ENCODE measurements at regions not wholly inside any gene's neighbourhood (a gene's known extent, or its start where the extent isn't known, plus 50 kb on each side); places are given as distances from the start of the nearest gene placed in this dataset.

DNA sequence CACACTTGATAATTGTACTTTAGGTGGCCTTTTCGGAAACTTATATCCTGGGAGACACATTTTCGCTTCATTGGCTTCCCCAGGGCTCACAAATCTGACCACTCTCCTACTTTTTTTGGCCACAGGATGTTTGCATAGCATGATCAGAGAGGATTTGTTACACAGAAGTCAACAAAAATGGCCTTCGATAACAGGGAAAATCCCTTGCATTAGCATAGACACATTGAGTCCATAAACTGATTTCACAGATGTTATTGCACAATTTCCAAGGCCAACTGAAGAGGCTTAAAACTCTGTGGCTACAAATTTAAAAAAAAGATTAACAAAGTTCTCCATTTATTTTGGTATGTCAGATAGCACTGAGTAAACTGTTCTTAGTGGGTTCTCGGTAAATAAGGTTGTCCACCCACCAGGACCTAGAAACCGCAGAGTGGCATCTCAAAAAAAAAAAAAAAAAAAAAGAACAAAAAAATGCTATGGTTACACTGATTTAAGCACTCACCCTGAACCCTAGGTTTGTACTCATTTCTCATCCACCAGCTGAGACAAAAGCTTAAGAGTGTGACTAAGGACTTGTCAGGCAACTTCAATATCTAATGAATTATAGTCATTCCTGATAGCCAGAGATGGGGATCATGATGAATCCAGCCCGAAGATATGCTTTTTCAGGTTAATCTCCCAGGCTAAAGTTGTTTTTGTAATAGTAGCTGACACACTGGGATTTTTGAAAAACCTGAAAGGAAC, 188.9 kb upstream of the SYNPR start:
- peaks cover 0 to under 1% of the 10 kb centered on the region in 2 donors for H3K9me3 ChIP-seq
- no peaks in the 10 kb centered on the region for H3K4me1 ChIP-seq
- no peak overlapping the region for H3K4me3 ChIP-seq
- no peak for ATAC-seq
- no peak overlapping the region for H3K27ac ChIP-seq
- intact Hi-C loops (cut with DNase I) = no loop called here
- TF ChIP-seq, protein P1, sequence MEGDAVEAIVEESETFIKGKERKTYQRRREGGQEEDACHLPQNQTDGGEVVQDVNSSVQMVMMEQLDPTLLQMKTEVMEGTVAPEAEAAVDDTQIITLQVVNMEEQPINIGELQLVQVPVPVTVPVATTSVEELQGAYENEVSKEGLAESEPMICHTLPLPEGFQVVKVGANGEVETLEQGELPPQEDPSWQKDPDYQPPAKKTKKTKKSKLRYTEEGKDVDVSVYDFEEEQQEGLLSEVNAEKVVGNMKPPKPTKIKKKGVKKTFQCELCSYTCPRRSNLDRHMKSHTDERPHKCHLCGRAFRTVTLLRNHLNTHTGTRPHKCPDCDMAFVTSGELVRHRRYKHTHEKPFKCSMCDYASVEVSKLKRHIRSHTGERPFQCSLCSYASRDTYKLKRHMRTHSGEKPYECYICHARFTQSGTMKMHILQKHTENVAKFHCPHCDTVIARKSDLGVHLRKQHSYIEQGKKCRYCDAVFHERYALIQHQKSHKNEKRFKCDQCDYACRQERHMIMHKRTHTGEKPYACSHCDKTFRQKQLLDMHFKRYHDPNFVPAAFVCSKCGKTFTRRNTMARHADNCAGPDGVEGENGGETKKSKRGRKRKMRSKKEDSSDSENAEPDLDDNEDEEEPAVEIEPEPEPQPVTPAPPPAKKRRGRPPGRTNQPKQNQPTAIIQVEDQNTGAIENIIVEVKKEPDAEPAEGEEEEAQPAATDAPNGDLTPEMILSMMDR (IDR thresholded peaks at IDR 0.05) = no peak
- no peaks in the 10 kb centered on the region for H3K27me3 ChIP-seq
- DNase-seq = no peak
- H3K36me3 ChIP-seq = no peaks in the 10 kb centered on the region

DNA sequence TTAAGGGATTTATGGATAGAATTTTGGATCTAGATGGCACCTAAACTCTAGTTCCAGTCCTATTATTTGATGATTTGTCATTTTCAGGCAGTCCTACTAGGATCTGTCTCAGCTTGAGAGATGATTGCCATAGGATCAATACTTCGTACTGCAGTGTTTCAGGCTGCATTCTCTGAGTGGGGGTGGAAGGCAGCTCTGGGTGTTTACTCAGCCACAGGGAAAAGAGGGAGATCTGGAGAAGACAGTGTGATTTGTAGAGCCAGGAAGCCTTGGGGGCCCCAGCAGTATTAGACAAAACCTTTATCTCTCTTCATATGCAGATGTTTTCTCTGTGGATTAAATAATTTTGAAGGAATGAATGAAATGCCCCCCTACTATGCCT, 188.4 kb upstream of the SYNPR start:
- no peaks in the 10 kb centered on the region for H3K9me3 ChIP-seq

DNA sequence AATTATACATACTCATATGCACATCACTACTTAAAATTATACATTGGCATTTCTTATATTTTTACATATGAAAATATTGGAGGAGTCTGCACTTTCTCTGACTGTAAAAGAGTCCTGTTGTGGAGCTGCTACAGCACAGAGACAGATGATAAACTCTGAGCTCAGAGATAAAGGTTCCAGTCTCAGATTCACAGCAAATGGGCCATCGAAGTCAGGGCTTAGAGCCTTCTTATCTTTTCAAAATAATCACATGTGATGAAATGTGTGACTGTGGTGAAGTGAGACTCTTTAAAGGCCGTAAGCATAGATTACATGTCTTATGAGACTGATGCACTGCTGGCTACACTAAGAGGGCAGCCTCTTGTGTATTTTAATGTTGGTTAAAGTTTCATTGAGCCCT, 187.5 kb upstream of the SYNPR start:
- Histone ChIP-seq H3K4me1 (no peaks in the 10 kb centered on the region), H3K27me3 (no peaks in the 10 kb centered on the region), H3K27ac (no peak overlapping the region), H3K9me3 (no peaks in the 10 kb centered on the region), H3K36me3 (no peaks in the 10 kb centered on the region), H3K4me3 (no peak overlapping the region)
- TF ChIP-seq, protein P1 (IDR thresholded peaks at IDR 0.05) = no peak
- DNase-seq = no peak
- intact Hi-C loops (cut with DNase I) = no loop called here
- no peak for ATAC-seq

More for the DNA sequence above, 188.4 kb upstream of the SYNPR start:
- no peak overlapping the region for H3K4me3 ChIP-seq
- ATAC-seq (no peak), DNase-seq (no peak)
- no peaks in the 10 kb centered on the region for H3K4me1 ChIP-seq
- intact Hi-C loops (cut with DNase I) = no loop called here
- H3K27ac ChIP-seq = no peak overlapping the region
- H3K36me3 ChIP-seq = no peaks in the 10 kb centered on the region
- no peaks in the 10 kb centered on the region for H3K27me3 ChIP-seq
- TF ChIP-seq, protein P1 (IDR thresholded peaks at IDR 0.05) = no peak

DNA sequence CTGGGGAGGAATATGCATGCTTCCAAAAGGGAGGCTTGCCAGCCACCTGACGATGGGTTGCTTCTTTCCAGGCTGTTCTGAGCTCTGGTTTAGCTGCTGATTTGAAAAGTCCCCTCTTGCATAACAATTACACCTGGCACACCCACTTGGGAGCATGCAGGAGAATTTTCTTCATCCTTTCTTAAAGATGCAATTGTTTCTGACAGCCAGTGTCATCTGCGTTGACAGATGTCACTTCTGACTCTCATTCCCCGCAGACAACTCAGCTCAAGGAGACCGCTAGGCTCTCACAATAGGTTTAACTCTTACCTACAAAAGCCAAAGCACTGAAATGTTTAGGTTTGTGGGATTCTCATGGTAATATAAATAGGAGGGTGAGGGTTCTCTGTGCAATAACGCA, 185.6 kb upstream of the SYNPR start:
- no peak overlapping the region for H3K4me3 ChIP-seq
- no peak overlapping the region for H3K27ac ChIP-seq
- TF ChIP-seq, protein P1 (IDR thresholded peaks at IDR 0.05) = no peak
- intact Hi-C loops (cut with DNase I) = no loop called here
- no peaks in the 10 kb centered on the region for H3K4me1 ChIP-seq
- no peak for ATAC-seq
- H3K27me3 ChIP-seq = no peaks in the 10 kb centered on the region
- no peak for DNase-seq
- H3K9me3 ChIP-seq = no peaks in the 10 kb centered on the region
- H3K36me3 ChIP-seq = no peaks in the 10 kb centered on the region

DNA sequence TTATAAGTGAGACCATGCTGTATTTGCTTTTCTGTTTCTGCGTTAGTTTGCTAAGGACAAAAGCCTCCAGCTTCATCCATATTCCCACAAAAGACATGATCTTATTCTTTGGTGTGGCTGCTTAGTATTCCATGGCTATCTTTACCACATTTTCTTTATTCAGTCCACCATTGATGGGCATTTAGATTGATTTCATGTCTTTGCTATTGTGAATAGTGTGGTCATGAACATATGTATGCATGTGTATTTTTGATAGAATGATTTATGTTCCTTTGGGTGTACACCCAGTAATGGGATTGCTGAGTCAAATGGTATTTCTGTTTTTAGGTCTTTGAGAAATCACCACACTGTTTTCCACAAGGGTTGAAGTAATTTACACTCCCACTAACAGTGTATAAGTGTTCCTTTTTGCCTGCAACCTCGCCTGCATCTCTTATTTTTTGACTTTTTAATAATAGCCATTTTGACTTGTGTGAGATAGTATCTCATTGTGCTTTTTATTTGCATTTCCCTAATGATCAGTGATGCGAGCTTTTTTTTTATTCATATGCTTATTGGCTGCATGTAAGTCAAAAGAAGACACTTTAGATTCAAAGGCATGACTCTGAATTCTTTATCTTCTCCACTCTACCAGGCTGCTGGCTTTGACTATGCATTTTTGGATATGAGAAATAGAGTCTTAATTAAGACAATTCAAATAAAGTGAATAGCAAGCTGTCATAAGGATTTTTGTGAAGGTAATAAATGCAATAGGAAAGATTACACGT, 183.3 kb upstream of the SYNPR start:
- Histone ChIP-seq H3K27ac (no peak overlapping the region), H3K36me3 (no peaks in the 10 kb centered on the region), H3K27me3 (no peaks in the 10 kb centered on the region), H3K4me3 (no peak overlapping the region), H3K9me3 (peaks cover 0 to 4% of the 10 kb centered on the region in 2 donors), H3K4me1 (no peaks in the 10 kb centered on the region)
- ATAC-seq (no peak), DNase-seq (no peak)
- TF ChIP-seq, protein P1 (IDR thresholded peaks at IDR 0.05) = no peak
- intact Hi-C loops (cut with DNase I) = no loop called here
